ENCODE measurements at regions not wholly inside any gene's neighbourhood (a gene's known extent, or its start where the extent isn't known, plus 50 kb on each side); places are given as distances from the start of the nearest gene placed in this dataset.
A peak's percentile ranks its signal among the peaks of the same experiment; 100 is the strongest.

GRCh38 chr11:109858152-109858551, 235.0 kb upstream of the ZC3H12C start:
- TF ChIP-seq CTCF (IDR thresholded peaks at IDR 0.05), result no peak
- H3K4me3 Mint-ChIP-seq, result no peak overlapping the region
- no peak for DNase-seq

GRCh38 chr11:109859045-109859724, 234.0 kb upstream of the ZC3H12C start:
- no peak overlapping the region for H3K4me3 Mint-ChIP-seq
- no peaks in the 10 kb centered on the region for H3K27me3 Mint-ChIP-seq (ENCODE audit: low read depth, poor library complexity)
- H3K4me1 Mint-ChIP-seq, result peaks cover 6% of the 10 kb centered on the region
- TF ChIP-seq CTCF (IDR thresholded peaks at IDR 0.05), result no peak
- no peaks in the 10 kb centered on the region for H3K36me3 Mint-ChIP-seq (ENCODE audit: low read depth)
- peak overlapping the region; percentile 3 for H3K27ac Mint-ChIP-seq
- DNase-seq, result no peak
- H3K9me3 Mint-ChIP-seq, result peaks cover 4% of the 10 kb centered on the region

More at GRCh38 chr11:109858152-109858551, 235.0 kb upstream of the ZC3H12C start:
- no peaks in the 10 kb centered on the region for H3K4me1 Mint-ChIP-seq
- peaks cover 4% of the 10 kb centered on the region for H3K9me3 Mint-ChIP-seq
- H3K27me3 Mint-ChIP-seq (ENCODE audit: low read depth, poor library complexity), result no peaks in the 10 kb centered on the region
- H3K27ac Mint-ChIP-seq, result no peak overlapping the region
- H3K36me3 Mint-ChIP-seq (ENCODE audit: low read depth), result no peaks in the 10 kb centered on the region

- no peak for DNase-seq
- Mint-ChIP-seq H3K4me1 (peaks cover 17% of the 10 kb centered on the region), H3K27me3 (ENCODE audit: low read depth, poor library complexity) (no peaks in the 10 kb centered on the region), H3K4me3 (no peak overlapping the region), H3K36me3 (ENCODE audit: low read depth) (no peaks in the 10 kb centered on the region), H3K27ac (no peak overlapping the region), H3K9me3 (no peaks in the 10 kb centered on the region)
- TF ChIP-seq CTCF (IDR thresholded peaks at IDR 0.05), result no peak
Measured at GRCh38 chr11:109862835-109863234, 230.4 kb upstream of the ZC3H12C start.

GRCh38 chr11:109864151-109864661, 229.0 kb upstream of the ZC3H12C start:
- Mint-ChIP-seq H3K9me3 (no peaks in the 10 kb centered on the region), H3K36me3 (ENCODE audit: low read depth) (no peaks in the 10 kb centered on the region), H3K4me3 (no peak overlapping the region), H3K27me3 (ENCODE audit: low read depth, poor library complexity) (no peaks in the 10 kb centered on the region), H3K4me1 (peaks cover 22% of the 10 kb centered on the region), H3K27ac (peak overlapping the region; percentile 26)
- peak; percentile 3 for DNase-seq
- no peak for TF ChIP-seq CTCF (IDR thresholded peaks at IDR 0.05)

- no peak overlapping the region for H3K27ac Mint-ChIP-seq
- no peaks in the 10 kb centered on the region for H3K9me3 Mint-ChIP-seq
- TF ChIP-seq CTCF (IDR thresholded peaks at IDR 0.05), result no peak
- H3K36me3 Mint-ChIP-seq (ENCODE audit: low read depth), result no peaks in the 10 kb centered on the region
- DNase-seq, result no peak
- H3K27me3 Mint-ChIP-seq (ENCODE audit: low read depth, poor library complexity), result no peaks in the 10 kb centered on the region
- H3K4me1 Mint-ChIP-seq, result peaks cover 22% of the 10 kb centered on the region
- no peak overlapping the region for H3K4me3 Mint-ChIP-seq
Measured at GRCh38 chr11:109864834-109865547, 228.2 kb upstream of the ZC3H12C start.
